Stomach (tissue), 4 donors: ENCODE measurements at regions not wholly inside any gene's neighbourhood (a gene's known extent, or its start where the extent isn't known, plus 50 kb on each side); places are given as distances from the start of the nearest gene placed in this dataset.

Source experiments
- EP300 ChIP-seq: sonication (generic); formaldehyde crosslinking; IDR thresholded peaks from one replicate; pipeline ENCODE4 v1.6.1; 2017; ENCODE audit warnings: antibody characterized with exemption
- POLR2A ChIP-seq, 4 donors: fragments of 450-650 bp; IDR thresholded peaks; one replicate each; pipeline ENCODE4 v1.6.1; 2016; ENCODE audit warnings: antibody characterized with exemption in 4 of 4, control low read depth in 2 of 4, mild to moderate bottlenecking in 1 of 4, moderate library complexity in 1 of 4
- POLR2AphosphoS5 ChIP-seq, 3 donors: sonication (generic); formaldehyde crosslinking; IDR thresholded peaks; one replicate each; pipeline ENCODE4 v1.6.1; 2016; ENCODE audit warnings: antibody characterized with exemption in 3 of 3
- TF ChIP-seq, protein P1 (sequence below), 7 experiments: fragments of 450-650 bp in 4 of 7; fragments of 200-600 bp in 3 of 7; sonication (generic) in 3 of 7; IDR thresholded peaks; one replicate each; pipeline ENCODE4 v1.5.1; 2016 to 2019; ENCODE audit warnings: antibody characterized with exemption in 7 of 7, control low read depth in 2 of 7, mild to moderate bottlenecking in 1 of 7

DNA sequence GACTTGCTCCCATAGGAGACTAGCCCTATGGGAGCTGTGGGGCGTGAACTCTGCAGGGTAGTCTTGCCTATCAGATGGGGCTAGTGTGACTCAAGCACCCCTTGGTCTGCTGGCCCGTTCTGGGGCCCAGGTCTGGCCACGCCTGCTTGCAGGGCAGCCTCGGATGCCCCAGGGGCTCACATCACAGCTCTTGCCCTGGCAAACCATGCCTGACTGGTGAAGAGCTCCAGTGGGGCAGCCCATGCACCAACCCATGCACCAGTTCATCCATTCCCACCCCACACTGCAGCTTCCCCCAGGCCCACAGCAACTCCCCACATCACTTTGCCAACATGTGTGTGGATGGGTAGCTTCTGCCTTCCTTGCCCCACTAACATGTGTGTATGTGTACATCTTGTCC, 93.9 kb upstream of the PRLR start:
- TF ChIP-seq POLR2A (IDR thresholded peaks at IDR 0.05) (no peak), POLR2AphosphoS5 (IDR thresholded peaks at IDR 0.05) (no peak), EP300 (no peak)
- TF ChIP-seq, protein P1, sequence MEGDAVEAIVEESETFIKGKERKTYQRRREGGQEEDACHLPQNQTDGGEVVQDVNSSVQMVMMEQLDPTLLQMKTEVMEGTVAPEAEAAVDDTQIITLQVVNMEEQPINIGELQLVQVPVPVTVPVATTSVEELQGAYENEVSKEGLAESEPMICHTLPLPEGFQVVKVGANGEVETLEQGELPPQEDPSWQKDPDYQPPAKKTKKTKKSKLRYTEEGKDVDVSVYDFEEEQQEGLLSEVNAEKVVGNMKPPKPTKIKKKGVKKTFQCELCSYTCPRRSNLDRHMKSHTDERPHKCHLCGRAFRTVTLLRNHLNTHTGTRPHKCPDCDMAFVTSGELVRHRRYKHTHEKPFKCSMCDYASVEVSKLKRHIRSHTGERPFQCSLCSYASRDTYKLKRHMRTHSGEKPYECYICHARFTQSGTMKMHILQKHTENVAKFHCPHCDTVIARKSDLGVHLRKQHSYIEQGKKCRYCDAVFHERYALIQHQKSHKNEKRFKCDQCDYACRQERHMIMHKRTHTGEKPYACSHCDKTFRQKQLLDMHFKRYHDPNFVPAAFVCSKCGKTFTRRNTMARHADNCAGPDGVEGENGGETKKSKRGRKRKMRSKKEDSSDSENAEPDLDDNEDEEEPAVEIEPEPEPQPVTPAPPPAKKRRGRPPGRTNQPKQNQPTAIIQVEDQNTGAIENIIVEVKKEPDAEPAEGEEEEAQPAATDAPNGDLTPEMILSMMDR (IDR thresholded peaks at IDR 0.05) = no peak
